ENCODE measurements at regions not wholly inside any gene's neighbourhood (a gene's known extent, or its start where the extent isn't known, plus 50 kb on each side); places are given as distances from the start of the nearest gene placed in this dataset.

GRCh38 chr1:55574691-55575225, 359.6 kb upstream of the USP24 start:
- no peak for TF ChIP-seq CTCF (conservative IDR thresholded peaks at IDR 0.05)
- no peak for TF ChIP-seq EZH2 (IDR thresholded peaks at IDR 0.05; ENCODE audit: low read depth)
